HepG2 (cell line): ENCODE measurements at regions not wholly inside any gene's neighbourhood (a gene's known extent, or its start where the extent isn't known, plus 50 kb on each side); places are given as distances from the start of the nearest gene placed in this dataset.

Experiments used
- ATAC-seq: fragments of 200-7000 bp; cut with Tn5 transposase; 3 replicates; pipeline ENCODE4 v1.9.1; 2020; ENCODE audit warnings: mild to moderate bottlenecking, moderate library complexity
- BruUV-seq: library from RNA; stranded (reverse); fragments of 400-500 nt; replicated peaks from 2 replicates; lab custom pipeline; 2021; lab: Mats Ljungman, UMichigan
- CTCF ChIA-PET: fragments of 300-600 bp; formaldehyde crosslinking; extraction: SDS; loops from one replicate; lab custom pipeline; 2021; ENCODE audit warnings: low total read pairs, inconsistent platforms, low intra/inter-chr PET ratio; lab: Yijun Ruan, JAX
- POLR2A ChIA-PET: fragments of 350-600 bp; sonication (Branson Sonifier 250); formaldehyde crosslinking; loops from one replicate; lab custom pipeline; 2020; ENCODE audit warnings: antibody characterized with exemption, inconsistent platforms; lab: Yijun Ruan, JAX
- DNase-seq: peaks from one replicate; pipeline ENCODE4 v3.0.0-alpha.2; 2015; ENCODE audit warnings: low spot score
- FAIRE-seq: peaks from 3 replicates; lab custom pipeline; 2011; peaks lifted over from hg19 to GRCh38; lab: Jason Lieb, UNC
- H2AFZ ChIP-seq: one replicate; pipeline ENCODE4 v1.6.1; 2011; ENCODE audit warnings: low read length, inconsistent platforms
- H3K27ac ChIP-seq: fragments of 300-600 bp; 3 replicates; pipeline ENCODE4 v1.8.0; 2011; ENCODE audit warnings: mixed run types, mild to moderate bottlenecking, mixed read lengths, low read length, inconsistent platforms; ENCODE audit not compliant: insufficient read depth; ENCODE audit errors: extremely low read length
- H3K27me3 ChIP-seq, 2 experiments: fragments of 200-600 bp in 1 of 2; 2 replicates in 1 of 2; 3 replicates in 1 of 2; pipeline versions ENCODE4 v1.6.0 to v1.8.0; 2011; ENCODE audit warnings: low read length in 2 of 2, mild to moderate bottlenecking in 2 of 2, moderate library complexity in 2 of 2, inconsistent platforms in 1 of 2; ENCODE audit not compliant: insufficient read depth in 2 of 2, control insufficient read depth in 1 of 2
- H3K36me3 ChIP-seq, 2 experiments: fragments of 200-600 bp in 1 of 2; replicated peaks in 1 of 2; 2 replicates in 1 of 2; 3 replicates in 1 of 2; pipeline versions ENCODE4 v1.5.1 to v1.8.0; 2011; ENCODE audit warnings: low read length in 2 of 2, inconsistent platforms in 1 of 2; ENCODE audit not compliant: insufficient read depth in 2 of 2, control insufficient read depth in 1 of 2
- H3K4me1 ChIP-seq: 2 replicates; pipeline ENCODE4 v1.5.1; 2012; ENCODE audit warnings: low read length, inconsistent platforms; ENCODE audit not compliant: insufficient read depth
- H3K4me2 ChIP-seq: 2 replicates; pipeline ENCODE4 v1.6.0; 2011; ENCODE audit warnings: low read depth, low read length, inconsistent platforms
- H3K4me3 ChIP-seq, 3 experiments: fragments of 200-600 bp in 1 of 3; sonication (generic), shearing (Covaris generic) in 1 of 3; replicated peaks in 1 of 3; 2 replicates each; pipeline ENCODE4 v1.5.1; 2011 to 2016; ENCODE audit warnings: low read length in 3 of 3, inconsistent platforms in 2 of 3, low read depth in 2 of 3, mild to moderate bottlenecking in 2 of 3, control low read depth in 1 of 3, mixed read lengths in 1 of 3; ENCODE audit not compliant: insufficient read depth in 1 of 3
- H3K79me2 ChIP-seq: one replicate; pipeline ENCODE4 v1.6.1; 2011; ENCODE audit warnings: low read length, inconsistent platforms; ENCODE audit not compliant: insufficient read depth
- H3K9ac ChIP-seq: 2 replicates; pipeline ENCODE4 v1.6.0; 2011; ENCODE audit warnings: mild to moderate bottlenecking, low read depth, low read length, inconsistent platforms; ENCODE audit not compliant: insufficient read depth
- H3K9me3 ChIP-seq: 2 replicates; pipeline ENCODE4 v1.5.1; 2012; ENCODE audit warnings: mild to moderate bottlenecking, low read length
- H4K20me1 ChIP-seq: 2 replicates; pipeline ENCODE4 v1.6.0; 2011; ENCODE audit warnings: inconsistent platforms, mild to moderate bottlenecking, low read length, moderate library complexity; ENCODE audit not compliant: insufficient read depth
- EED ChIP-seq: sonication (generic); formaldehyde crosslinking; IDR thresholded peaks from 2 replicates; pipeline ENCODE4 v1.5.0; 2020; ENCODE audit warnings: mild to moderate bottlenecking, missing genetic modification reagents
- FOXC1 ChIP-seq: sonication (generic); formaldehyde crosslinking; IDR thresholded peaks from 2 replicates; pipeline ENCODE4 v1.8.0; 2022; ENCODE audit warnings: mild to moderate bottlenecking, missing genetic modification reagents, borderline replicate concordance
- GATAD2A ChIP-seq: IDR thresholded peaks from 2 replicates; pipeline ENCODE4 v1.6.1; 2016
- KLF11 ChIP-seq: IDR thresholded peaks from 2 replicates; pipeline ENCODE4 v1.6.1; 2016; ENCODE audit warnings: missing compliant biosample characterization
- KLF15 ChIP-seq: sonication (generic); formaldehyde crosslinking; IDR thresholded peaks from 2 replicates; pipeline ENCODE4 v1.8.1; 2023; ENCODE audit warnings: borderline replicate concordance, mild to moderate bottlenecking, inconsistent platforms, missing genetic modification reagents, mixed read lengths
- MED1 ChIP-seq: sonication (generic); formaldehyde crosslinking; IDR thresholded peaks from 2 replicates; pipeline ENCODE4 v1.4.0; 2020; ENCODE audit warnings: missing genetic modification reagents
- PHF20 ChIP-seq: sonication (generic); formaldehyde crosslinking; IDR thresholded peaks from 2 replicates; pipeline ENCODE4 v1.5.0; 2020; ENCODE audit warnings: mild to moderate bottlenecking, missing genetic modification reagents
- PLRG1 ChIP-seq: fragments of 450-650 bp; conservative IDR thresholded peaks from 2 replicates; pipeline ENCODE4 v1.6.1; 2016
- ZNF235 ChIP-seq: sonication (generic); formaldehyde crosslinking; IDR thresholded peaks from 2 replicates; pipeline ENCODE4 v1.8.1; 2023; ENCODE audit warnings: mild to moderate bottlenecking, missing genetic modification reagents, borderline replicate concordance
- ZNF350 ChIP-seq: sonication (generic); formaldehyde crosslinking; IDR thresholded peaks from 2 replicates; pipeline ENCODE4 v1.4.0; 2020; ENCODE audit warnings: mild to moderate bottlenecking, low read depth, missing genetic modification reagents, borderline replicate concordance
- ZNF570 ChIP-seq: sonication (generic); formaldehyde crosslinking; IDR thresholded peaks from 2 replicates; pipeline ENCODE4 v1.4.0; 2020; ENCODE audit warnings: mild to moderate bottlenecking, missing genetic modification reagents, borderline replicate concordance
- ZNF878 ChIP-seq: sonication (generic); formaldehyde crosslinking; IDR thresholded peaks from 2 replicates; pipeline ENCODE4 v1.8.1; 2023; ENCODE audit warnings: mild to moderate bottlenecking, missing genetic modification reagents, moderate library complexity
- ZSCAN22 ChIP-seq: sonication (generic); formaldehyde crosslinking; IDR thresholded peaks from 2 replicates; pipeline ENCODE4 v1.4.0; 2020; ENCODE audit warnings: mild to moderate bottlenecking, missing genetic modification reagents
- WGBS: methylation state at CpG from one replicate; pipeline ENCODE4 v1.1.6; 2017; ENCODE audit warnings: low lambda C conversion rate; 5-methylcytosine and 5-hydroxymethylcytosine counted together
- in situ Hi-C: cut with HindIII; loops from 2 replicates; pipeline ENCODE4 v1.10.0; 2017; ENCODE audit warnings: low pct_unique_long_range_greater_than_20kb; ENCODE audit not compliant: extremely low pct_ligation_motif_present
- intact Hi-C: fragments of 100-400 bp; cut with micrococcal nuclease; formaldehyde crosslinking; loops from one replicate; pipeline ENCODE4 v1.10.0; 2022; ENCODE audit not compliant: unreplicated experiment
- TF ChIP-seq, protein P1 (sequence below): sonication (generic); formaldehyde crosslinking; IDR thresholded peaks from 2 replicates; pipeline ENCODE4 v1.4.0; 2020; ENCODE audit warnings: missing genetic modification reagents
- TF ChIP-seq, protein P2 (sequence below): sonication (generic); formaldehyde crosslinking; IDR thresholded peaks from 2 replicates; pipeline ENCODE4 v1.8.0; 2022; ENCODE audit warnings: mild to moderate bottlenecking, missing genetic modification reagents, moderate library complexity
- TF ChIP-seq, protein P3 (sequence below): sonication (generic); formaldehyde crosslinking; IDR thresholded peaks from 2 replicates; pipeline ENCODE4 v1.8.0; 2023; ENCODE audit warnings: mild to moderate bottlenecking, missing genetic modification reagents

DNA sequence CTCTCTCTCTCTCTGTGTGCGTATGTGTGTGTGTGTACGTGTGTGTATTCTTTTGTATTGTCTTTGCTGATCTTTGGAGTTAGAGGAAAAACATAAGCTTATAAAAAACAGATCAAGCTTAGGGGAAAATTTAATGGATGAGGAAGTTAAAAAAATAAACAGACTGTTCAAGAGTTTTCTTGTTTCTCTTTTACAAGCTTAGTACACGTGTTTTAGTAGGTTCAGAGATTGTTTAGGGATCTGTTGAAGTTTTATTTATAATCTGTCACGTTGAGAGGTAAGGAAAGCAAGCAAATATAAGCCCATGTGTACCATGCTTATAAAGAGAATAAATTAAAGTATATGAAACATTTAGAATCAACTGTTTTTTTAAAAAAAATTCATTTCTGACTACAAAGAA is 1470.3 kb upstream of the NUDT12 start:
- intact Hi-C loops: no loop called here

More for the DNA sequence above, 1470.3 kb upstream of the NUDT12 start:
- Histone ChIP-seq H3K27me3 (no peaks in the 10 kb centered on the region), H3K79me2 (no peaks in the 10 kb centered on the region), H3K9ac (no peak overlapping the region), H3K4me2 (no peak overlapping the region), H4K20me1 (no peaks in the 10 kb centered on the region), H3K4me1 (no peaks in the 10 kb centered on the region), H3K4me3 (no peak overlapping the region), H3K9me3 (no peaks in the 10 kb centered on the region), H2AFZ (no peak overlapping the region), H3K27ac (no peak overlapping the region), H3K36me3 (no peaks in the 10 kb centered on the region)
- in situ Hi-C loops: no loop called here
- TF ChIP-seq PLRG1 (no peak), KLF15 (CRISPR knock-in tag) (no peak), FOXC1 (CRISPR knock-in tag) (no peak), MED1 (no peak), EED (CRISPR knock-in tag) (no peak), ZNF878 (no peak), ZNF570 (CRISPR knock-in tag) (no peak), ZNF350 (CRISPR knock-in tag) (no peak), PHF20 (CRISPR knock-in tag) (no peak), KLF11 (CRISPR knock-in tag) (no peak), ZNF235 (CRISPR knock-in tag) (no peak), GATAD2A (CRISPR knock-in tag) (no peak), ZSCAN22 (CRISPR knock-in tag) (no peak)
- TF ChIP-seq, protein P1, sequence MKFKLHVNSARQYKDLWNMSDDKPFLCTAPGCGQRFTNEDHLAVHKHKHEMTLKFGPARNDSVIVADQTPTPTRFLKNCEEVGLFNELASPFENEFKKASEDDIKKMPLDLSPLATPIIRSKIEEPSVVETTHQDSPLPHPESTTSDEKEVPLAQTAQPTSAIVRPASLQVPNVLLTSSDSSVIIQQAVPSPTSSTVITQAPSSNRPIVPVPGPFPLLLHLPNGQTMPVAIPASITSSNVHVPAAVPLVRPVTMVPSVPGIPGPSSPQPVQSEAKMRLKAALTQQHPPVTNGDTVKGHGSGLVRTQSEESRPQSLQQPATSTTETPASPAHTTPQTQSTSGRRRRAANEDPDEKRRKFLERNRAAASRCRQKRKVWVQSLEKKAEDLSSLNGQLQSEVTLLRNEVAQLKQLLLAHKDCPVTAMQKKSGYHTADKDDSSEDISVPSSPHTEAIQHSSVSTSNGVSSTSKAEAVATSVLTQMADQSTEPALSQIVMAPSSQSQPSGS (CRISPR knock-in tag): no peak
- TF ChIP-seq, protein P2, sequence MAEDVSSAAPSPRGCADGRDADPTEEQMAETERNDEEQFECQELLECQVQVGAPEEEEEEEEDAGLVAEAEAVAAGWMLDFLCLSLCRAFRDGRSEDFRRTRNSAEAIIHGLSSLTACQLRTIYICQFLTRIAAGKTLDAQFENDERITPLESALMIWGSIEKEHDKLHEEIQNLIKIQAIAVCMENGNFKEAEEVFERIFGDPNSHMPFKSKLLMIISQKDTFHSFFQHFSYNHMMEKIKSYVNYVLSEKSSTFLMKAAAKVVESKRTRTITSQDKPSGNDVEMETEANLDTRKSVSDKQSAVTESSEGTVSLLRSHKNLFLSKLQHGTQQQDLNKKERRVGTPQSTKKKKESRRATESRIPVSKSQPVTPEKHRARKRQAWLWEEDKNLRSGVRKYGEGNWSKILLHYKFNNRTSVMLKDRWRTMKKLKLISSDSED (CRISPR knock-in tag): no peak
- TF ChIP-seq, protein P3, sequence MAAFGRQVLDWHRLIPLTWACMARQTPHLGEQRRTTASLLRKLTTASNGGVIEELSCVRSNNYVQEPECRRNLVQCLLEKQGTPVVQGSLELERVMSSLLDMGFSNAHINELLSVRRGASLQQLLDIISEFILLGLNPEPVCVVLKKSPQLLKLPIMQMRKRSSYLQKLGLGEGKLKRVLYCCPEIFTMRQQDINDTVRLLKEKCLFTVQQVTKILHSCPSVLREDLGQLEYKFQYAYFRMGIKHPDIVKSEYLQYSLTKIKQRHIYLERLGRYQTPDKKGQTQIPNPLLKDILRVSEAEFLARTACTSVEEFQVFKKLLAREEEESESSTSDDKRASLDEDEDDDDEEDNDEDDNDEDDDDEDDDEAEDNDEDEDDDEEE (CRISPR knock-in tag): no peak
- no peak for FAIRE-seq
- CTCF ChIA-PET: no interaction called here
- BruUV-seq: no TSS peak
- 7% methylated on average over 4 of the region's 4 CpGs for WGBS
- POLR2A ChIA-PET: no interaction called here
- no peak for ATAC-seq
- no peak for DNase-seq
